ENCODE measurements at regions not wholly inside any gene's neighbourhood (a gene's known extent, or its start where the extent isn't known, plus 50 kb on each side); places are given as distances from the start of the nearest gene placed in this dataset.

GRCh38 chr21:14300074-14300473 lies 82.9 kb downstream of the HSPA13 start:
- TF ChIP-seq CTCF (IDR thresholded peaks at IDR 0.05) (no peak), POLR2A (IDR thresholded peaks at IDR 0.05) (no peak)

All from esophagus squamous epithelium (tissue), 4 donors.